ENCODE measurements at regions not wholly inside any gene's neighbourhood (a gene's known extent, or its start where the extent isn't known, plus 50 kb on each side); places are given as distances from the start of the nearest gene placed in this dataset.

- Mint-ChIP-seq H3K9me3 (ENCODE audit: unreplicated experiment) (no peaks in the 10 kb centered on the region), H3K27me3 (ENCODE audit: unreplicated experiment) (no peaks in the 10 kb centered on the region), H3K36me3 (ENCODE audit: low read depth, unreplicated experiment) (peaks cover 3% of the 10 kb centered on the region), H3K4me1 (ENCODE audit: unreplicated experiment) (peaks cover 6% of the 10 kb centered on the region), H3K4me3 (ENCODE audit: unreplicated experiment) (no peak overlapping the region), H3K27ac (ENCODE audit: unreplicated experiment) (no peak overlapping the region)
- no peak for DNase-seq (ENCODE audit: low spot score)
- TF ChIP-seq, protein P1, sequence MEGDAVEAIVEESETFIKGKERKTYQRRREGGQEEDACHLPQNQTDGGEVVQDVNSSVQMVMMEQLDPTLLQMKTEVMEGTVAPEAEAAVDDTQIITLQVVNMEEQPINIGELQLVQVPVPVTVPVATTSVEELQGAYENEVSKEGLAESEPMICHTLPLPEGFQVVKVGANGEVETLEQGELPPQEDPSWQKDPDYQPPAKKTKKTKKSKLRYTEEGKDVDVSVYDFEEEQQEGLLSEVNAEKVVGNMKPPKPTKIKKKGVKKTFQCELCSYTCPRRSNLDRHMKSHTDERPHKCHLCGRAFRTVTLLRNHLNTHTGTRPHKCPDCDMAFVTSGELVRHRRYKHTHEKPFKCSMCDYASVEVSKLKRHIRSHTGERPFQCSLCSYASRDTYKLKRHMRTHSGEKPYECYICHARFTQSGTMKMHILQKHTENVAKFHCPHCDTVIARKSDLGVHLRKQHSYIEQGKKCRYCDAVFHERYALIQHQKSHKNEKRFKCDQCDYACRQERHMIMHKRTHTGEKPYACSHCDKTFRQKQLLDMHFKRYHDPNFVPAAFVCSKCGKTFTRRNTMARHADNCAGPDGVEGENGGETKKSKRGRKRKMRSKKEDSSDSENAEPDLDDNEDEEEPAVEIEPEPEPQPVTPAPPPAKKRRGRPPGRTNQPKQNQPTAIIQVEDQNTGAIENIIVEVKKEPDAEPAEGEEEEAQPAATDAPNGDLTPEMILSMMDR (IDR thresholded peaks at IDR 0.05; ENCODE audit: unreplicated experiment), result no peak
Observed at GRCh38 chr17:427891-428290, 75.3 kb upstream of the RPH3AL start.

- no peaks in the 10 kb centered on the region for H3K27me3 Mint-ChIP-seq (ENCODE audit: unreplicated experiment)
- peaks cover 6% of the 10 kb centered on the region for H3K4me1 Mint-ChIP-seq (ENCODE audit: unreplicated experiment)
- no peak for DNase-seq (ENCODE audit: low spot score)
Observed at GRCh38 chr17:427327-427726, 74.7 kb upstream of the RPH3AL start.

DNA sequence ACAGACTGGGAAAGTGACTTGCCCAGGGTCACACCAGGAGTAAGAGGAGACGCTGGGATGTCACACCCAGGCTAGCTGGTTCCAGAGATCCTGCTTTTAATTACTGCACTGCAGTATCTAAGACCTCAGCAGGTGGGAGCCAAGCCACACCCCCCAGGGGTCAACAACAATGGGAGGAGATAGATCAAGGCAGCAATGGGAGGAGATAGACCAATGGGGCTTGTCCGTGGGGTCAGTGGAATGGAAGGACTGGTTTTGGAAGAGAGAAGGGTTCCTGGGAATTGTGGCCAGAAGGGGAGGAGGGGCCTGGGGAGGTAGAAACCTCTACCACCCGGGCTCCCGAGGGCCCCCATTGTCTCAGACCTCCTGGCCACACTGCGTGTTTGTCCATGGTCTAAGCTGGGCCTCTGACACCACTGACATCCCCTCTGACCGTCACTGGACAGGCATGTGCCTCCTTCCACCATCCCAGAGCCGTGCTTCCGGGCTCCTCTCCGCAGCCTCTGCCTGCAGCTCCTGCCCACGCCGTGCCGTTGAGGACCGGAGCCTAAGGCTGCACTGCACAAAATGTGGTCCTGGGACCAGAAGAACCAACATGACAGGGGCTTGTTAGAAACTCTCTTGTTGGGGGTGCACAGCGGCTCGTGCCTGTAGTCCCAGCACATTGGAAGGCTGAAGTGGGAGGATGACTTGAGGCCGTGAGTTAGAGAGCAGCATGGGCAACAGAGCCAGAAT is 69.8 kb upstream of the RPH3AL start:
- Mint-ChIP-seq H3K4me1 (ENCODE audit: unreplicated experiment) (peaks cover 10% of the 10 kb centered on the region), H3K27me3 (ENCODE audit: unreplicated experiment) (peaks cover 5% of the 10 kb centered on the region), H3K9me3 (ENCODE audit: unreplicated experiment) (no peaks in the 10 kb centered on the region), H3K4me3 (ENCODE audit: unreplicated experiment) (no peak overlapping the region), H3K36me3 (ENCODE audit: low read depth, unreplicated experiment) (no peaks in the 10 kb centered on the region), H3K27ac (ENCODE audit: unreplicated experiment) (no peak overlapping the region)
- no peak for DNase-seq (ENCODE audit: low spot score)
- TF ChIP-seq, protein P1 (IDR thresholded peaks at IDR 0.05; ENCODE audit: unreplicated experiment), result no peak

More at GRCh38 chr17:427327-427726, 74.7 kb upstream of the RPH3AL start:
- no peak overlapping the region for H3K4me3 Mint-ChIP-seq (ENCODE audit: unreplicated experiment)
- H3K36me3 Mint-ChIP-seq (ENCODE audit: low read depth, unreplicated experiment), result peaks cover 3% of the 10 kb centered on the region
- H3K27ac Mint-ChIP-seq (ENCODE audit: unreplicated experiment), result no peak overlapping the region
- H3K9me3 Mint-ChIP-seq (ENCODE audit: unreplicated experiment), result no peaks in the 10 kb centered on the region
- TF ChIP-seq, protein P1 (IDR thresholded peaks at IDR 0.05; ENCODE audit: unreplicated experiment), result no peak

DNA sequence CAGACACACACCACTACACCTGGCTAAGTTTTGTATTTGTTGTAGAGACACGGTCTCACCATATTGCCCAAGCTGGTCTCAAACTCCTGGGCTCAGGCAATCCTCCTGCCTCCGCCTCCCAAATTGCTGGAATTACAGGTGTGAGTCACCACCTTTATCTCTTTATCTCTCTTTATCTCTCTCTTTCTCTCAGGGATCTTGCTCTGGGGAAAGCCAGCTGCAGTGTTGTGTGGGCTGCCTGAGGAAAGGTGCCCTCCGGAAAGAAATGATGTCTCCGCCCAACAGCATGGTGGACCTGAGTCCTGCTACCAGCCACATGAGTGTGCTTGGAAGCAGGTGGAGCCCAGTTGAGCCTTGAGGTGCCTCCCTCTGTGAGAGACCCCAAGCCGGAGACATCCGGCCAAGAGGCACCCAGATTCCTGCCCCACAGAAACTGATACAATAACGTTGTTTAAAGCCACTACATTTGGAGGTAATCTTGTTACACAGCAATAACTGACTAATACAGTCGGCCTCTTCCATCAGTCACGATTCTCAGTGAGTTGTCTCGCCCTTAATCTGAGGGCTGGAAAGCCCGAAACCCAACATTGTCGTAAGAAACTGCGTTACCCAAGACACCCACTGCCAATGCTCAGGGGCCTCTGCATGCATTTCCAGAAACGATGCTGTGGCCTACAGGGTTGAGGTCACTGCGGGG is 68.0 kb upstream of the RPH3AL start:
- no peaks in the 10 kb centered on the region for H3K36me3 Mint-ChIP-seq (ENCODE audit: low read depth, unreplicated experiment)
- TF ChIP-seq, protein P1 (IDR thresholded peaks at IDR 0.05; ENCODE audit: unreplicated experiment), result no peak
- H3K4me1 Mint-ChIP-seq (ENCODE audit: unreplicated experiment), result peaks cover 18% of the 10 kb centered on the region
- H3K4me3 Mint-ChIP-seq (ENCODE audit: unreplicated experiment), result no peak overlapping the region
- no peak overlapping the region for H3K27ac Mint-ChIP-seq (ENCODE audit: unreplicated experiment)
- no peaks in the 10 kb centered on the region for H3K9me3 Mint-ChIP-seq (ENCODE audit: unreplicated experiment)
- no peak for DNase-seq (ENCODE audit: low spot score)
- H3K27me3 Mint-ChIP-seq (ENCODE audit: unreplicated experiment), result peaks cover 5% of the 10 kb centered on the region
